ENCODE measurements at regions not wholly inside any gene's neighbourhood (a gene's known extent, or its start where the extent isn't known, plus 50 kb on each side); places are given as distances from the start of the nearest gene placed in this dataset.

DNA sequence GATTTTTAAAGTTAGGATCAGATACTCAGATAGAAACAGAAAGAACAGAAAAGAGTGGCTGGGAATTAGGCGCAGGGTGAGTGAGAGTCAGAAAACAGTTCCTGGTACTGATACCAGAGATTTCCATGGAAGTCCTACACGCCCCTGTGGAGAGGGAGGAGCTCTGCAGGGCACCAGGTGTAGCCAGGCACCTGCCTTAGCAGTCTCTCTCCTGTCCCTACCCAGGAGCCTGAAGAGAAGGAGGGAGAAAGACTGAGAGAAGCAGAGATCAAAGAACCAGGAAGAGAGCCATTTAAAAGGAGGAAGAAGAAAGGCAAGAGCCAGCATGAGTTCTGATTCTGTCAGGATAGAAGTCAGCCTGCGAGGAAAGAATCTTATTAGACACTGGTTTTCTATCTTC, 65.0 kb downstream of the CBLN1 start:
- DNase-seq (ENCODE audit: low read depth) = no peak

DNA sequence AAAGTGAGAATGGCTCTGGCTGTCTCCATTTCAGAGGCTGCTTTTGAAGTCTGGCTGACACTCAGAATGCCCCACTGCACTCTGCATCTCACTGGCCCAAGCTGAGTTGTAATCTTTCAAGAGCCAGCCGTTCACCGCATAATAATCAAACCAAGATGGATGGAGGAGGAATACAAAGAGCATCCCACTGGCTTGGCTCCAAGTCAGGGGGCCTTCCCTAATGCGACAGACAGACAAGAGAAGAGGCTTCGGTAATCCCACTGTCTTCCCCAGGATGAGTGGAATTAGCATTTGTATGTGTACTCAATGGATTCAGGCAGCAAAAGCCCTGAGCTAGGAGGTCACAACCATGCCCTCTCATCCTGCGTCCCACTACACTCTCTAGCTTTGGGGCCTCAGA, 68.0 kb downstream of the CBLN1 start:
- no peak for DNase-seq (ENCODE audit: low read depth)

DNA sequence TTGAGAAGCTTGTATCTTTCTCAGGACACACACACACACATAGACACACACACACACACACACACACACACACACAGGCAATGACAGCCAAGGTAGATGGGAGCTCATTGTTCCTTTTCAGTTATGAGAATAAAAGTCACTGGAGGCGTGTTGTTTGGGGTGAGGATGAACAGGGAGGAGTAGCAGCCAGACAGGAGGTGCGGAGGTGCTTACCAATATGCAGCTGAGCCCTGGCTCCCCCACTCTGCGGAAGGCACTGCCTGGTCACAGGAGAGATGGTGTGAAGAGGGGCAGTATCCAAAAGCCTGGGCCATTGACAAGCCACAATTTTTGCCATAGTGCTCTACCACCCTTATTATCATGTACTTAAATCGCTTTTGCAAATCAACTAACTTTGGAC, 77.4 kb downstream of the CBLN1 start:
- DNase-seq (ENCODE audit: low read depth) = no peak

- no peak for DNase-seq (ENCODE audit: low read depth)
Observed at GRCh38 chr16:49203361-49203760, 78.3 kb downstream of the CBLN1 start.

DNA sequence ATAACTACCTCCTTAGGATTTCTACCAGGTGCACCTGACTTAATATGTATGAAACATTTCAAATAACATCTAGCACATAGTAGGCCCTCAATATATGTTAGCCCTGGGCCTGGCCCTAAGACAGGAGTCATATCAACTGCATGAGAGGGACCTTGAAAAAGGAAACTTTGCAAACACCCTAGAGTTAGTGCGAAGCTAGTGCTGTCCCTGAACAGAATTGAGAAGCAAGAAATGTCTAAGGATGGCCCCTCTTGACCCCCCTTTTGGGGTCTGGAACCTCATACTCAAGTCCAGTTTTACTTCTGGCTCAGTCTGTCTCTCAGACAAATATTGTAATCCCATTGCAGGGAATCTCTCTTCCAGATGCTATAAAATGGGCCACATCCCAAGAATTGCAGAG, 80.5 kb downstream of the CBLN1 start:
- DNase-seq (ENCODE audit: low read depth) = no peak

GRCh38 chr16:49200223-49200820, 81.3 kb downstream of the CBLN1 start:
- no peak for DNase-seq (ENCODE audit: low read depth)

DNA sequence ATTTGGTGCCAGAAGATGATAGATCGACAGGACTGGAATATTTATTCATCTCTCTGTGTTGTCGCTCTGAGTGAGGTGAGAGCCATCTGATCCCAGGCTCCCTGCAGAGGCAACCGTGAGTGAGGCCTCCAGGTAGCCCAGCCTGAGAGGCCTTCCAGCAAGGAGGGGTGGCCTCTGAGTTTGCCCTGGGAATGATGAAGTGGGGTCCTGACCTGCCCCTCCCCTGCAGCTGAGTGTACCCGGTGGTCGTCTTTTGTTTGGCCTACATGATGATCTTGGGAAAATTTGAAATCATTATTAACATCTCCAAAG, 86.4 kb downstream of the CBLN1 start:
- no peak for DNase-seq (ENCODE audit: low read depth)

DNA sequence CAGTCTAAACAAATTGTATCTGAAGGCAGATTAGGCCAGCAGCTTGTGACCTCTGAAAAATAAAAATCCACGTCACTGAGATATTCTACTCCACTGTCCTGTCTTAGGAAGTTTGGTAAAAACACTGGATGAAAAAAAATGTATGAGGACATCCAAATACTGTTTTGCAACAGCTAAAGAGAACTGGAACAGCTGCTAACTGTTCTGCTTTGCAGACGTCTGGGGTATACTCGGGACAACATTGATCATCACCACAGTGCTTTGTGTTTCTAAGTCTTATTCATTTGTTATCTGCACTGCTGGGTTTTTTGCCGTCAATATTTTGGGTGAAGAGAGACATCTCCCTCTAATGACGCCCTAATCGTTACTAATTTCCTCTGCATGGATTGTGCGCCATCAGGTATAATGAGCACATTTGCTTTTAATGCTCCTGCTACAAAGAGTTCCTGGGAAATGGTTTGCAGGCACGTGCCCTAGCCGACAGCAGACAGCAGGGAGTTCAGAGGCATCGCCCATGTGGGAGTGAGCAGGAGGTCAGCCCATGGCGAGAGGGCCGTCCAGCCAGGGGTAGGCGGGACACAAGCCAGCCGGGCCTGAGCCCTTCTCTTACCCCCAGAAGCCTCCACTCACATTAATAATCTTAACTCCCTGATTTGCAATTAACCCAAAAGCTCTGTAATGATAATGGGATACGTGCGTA, 87.0 kb downstream of the CBLN1 start:
- DNase-seq (ENCODE audit: low read depth) = no peak

- no peak for DNase-seq (ENCODE audit: low read depth)
Observed at GRCh38 chr16:49193596-49193995, 88.0 kb downstream of the CBLN1 start.

GRCh38 chr16:49189286-49189685, 92.4 kb downstream of the CBLN1 start:
- DNase-seq (ENCODE audit: low read depth) = no peak

GRCh38 chr16:49183911-49184310, 97.7 kb downstream of the CBLN1 start:
- no peak for DNase-seq (ENCODE audit: low read depth)

DNA sequence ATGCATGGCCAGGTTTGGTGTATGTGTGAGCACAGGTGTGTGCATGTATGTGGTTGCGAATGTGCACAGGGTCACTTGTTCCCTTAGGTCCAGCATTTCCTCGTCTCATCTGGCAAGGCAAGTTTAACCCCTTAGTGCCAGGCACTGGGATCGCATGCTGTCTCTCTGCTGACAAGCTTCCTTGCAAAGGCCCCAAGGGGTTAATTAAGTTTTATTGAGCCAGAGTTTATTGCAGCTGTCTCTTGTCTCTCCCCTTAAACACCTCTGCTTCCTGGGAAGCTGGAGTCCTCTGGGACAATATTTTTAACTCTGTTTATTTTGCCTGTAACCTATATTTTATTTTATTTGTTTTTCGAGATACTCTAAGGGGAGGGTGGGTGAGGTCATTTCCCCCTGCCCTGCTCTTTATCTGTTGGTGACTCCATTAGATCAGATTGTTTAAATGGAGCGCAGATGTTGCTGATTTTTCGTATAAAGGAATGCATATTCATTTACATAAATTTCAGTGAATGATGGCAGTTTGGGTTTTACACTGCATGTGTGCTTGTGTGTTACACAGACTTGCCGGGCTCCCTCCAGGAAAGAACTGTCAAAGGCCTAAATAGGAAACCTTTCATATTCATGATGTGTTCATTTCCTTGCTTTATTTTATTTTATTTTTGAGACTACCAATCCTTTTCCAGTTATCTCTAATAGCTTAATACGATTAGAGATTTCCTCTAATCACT, 99.7 kb downstream of the CBLN1 start:
- DNase-seq (ENCODE audit: low read depth) = no peak

DNA sequence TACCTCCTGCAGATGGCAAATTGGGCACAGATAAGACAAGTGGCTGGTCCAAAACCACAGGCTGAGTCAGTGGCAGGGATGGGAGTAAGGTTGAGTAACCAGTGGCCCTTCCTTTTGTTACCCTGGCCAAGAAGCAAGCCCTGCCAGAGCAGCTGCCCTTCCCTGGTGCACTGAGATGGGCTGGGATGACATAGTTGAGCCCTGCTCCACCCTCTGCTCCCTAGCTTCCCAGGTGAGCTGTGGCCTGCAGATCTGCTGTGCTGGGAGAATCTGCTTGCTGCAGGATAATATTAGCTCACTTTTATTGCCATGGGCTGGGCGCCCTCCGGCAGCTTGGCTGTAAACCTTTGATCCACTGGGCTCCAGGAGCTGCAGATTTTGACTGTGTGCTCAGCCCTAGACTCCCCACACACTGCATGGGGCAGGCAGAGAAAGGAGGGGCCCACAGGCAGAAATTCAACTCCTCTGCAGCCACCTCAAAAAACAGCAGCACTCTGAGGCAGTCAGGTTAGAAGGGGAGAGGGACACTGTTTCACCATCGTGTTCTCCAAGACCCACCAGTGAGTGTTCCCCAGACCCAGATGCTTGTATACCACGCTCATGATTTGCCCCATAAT, 101.8 kb downstream of the CBLN1 start:
- DNase-seq (ENCODE audit: low read depth) = no peak

DNA sequence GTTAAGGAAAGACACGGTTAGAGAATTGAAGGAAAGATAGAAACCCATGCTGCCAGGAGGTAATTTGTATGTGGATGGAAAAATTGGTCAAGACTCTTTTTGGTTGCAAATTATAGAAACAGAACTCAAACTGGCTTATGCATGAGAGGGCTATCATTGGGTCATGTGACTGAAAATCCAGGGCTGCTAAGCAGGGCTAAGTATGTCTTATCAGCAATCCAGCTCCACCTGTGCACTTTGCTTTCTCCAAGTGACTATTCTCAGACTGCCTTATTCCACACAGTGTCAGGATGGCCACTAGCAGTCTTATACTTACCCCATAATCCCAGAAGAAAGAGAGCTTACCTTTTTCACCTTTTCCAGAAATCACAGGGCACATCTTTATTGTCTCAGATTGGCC, 113.5 kb downstream of the CBLN1 start:
- no peak for DNase-seq (ENCODE audit: low read depth)

- no peak for DNase-seq (ENCODE audit: low read depth)
Observed at GRCh38 chr16:49165025-49165424, 116.6 kb downstream of the CBLN1 start.

- DNase-seq (ENCODE audit: low read depth) = no peak
Observed at GRCh38 chr16:49161191-49161590, 120.4 kb downstream of the CBLN1 start.

GRCh38 chr16:49158029-49158642, 123.5 kb downstream of the CBLN1 start:
- DNase-seq (ENCODE audit: low read depth) = peak; percentile 16

DNA sequence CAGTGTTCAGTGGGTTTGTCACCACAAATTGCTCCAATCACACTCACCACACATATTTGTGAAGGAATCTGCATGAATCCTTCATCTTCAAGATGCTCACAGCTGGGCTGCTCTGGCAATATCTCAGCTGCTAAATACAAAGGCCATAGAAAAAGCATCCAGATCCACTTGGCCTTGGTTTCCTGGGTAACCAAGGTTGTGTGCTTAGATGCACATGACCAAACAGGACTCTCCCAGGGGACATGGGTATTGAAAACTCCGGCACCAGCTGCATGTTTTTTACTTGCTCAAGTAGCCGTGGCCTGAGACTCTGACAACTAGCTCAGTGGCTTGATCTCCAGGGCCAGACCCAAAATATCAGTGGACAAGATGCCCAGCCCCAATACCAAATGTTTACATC, 131.3 kb downstream of the CBLN1 start:
- DNase-seq (ENCODE audit: low read depth) = no peak

GRCh38 chr16:49148410-49148809, 133.2 kb downstream of the CBLN1 start:
- DNase-seq (ENCODE audit: low read depth) = no peak

- DNase-seq (ENCODE audit: low read depth) = no peak
Observed at GRCh38 chr16:49140618-49141017, 141.0 kb downstream of the CBLN1 start.

- DNase-seq (ENCODE audit: low read depth) = no peak
Observed at GRCh38 chr16:49130397-49130796, 151.2 kb downstream of the CBLN1 start.

GRCh38 chr16:49129935-49130334, 151.7 kb downstream of the CBLN1 start:
- no peak for DNase-seq (ENCODE audit: low read depth)

Data from myocyte (in vitro differentiated cells).